ENCODE measurements at regions not wholly inside any gene's neighbourhood (a gene's known extent, or its start where the extent isn't known, plus 50 kb on each side); places are given as distances from the start of the nearest gene placed in this dataset.
A peak's percentile ranks its signal among the peaks of the same experiment; 100 is the strongest.

- Histone ChIP-seq H3K27ac (no peak overlapping the region), H3K4me3 (no peak overlapping the region)
These were observed 198.5 kb downstream of the ADGRG6 start for GRCh38 chr6:142500250-142500786.

DNA sequence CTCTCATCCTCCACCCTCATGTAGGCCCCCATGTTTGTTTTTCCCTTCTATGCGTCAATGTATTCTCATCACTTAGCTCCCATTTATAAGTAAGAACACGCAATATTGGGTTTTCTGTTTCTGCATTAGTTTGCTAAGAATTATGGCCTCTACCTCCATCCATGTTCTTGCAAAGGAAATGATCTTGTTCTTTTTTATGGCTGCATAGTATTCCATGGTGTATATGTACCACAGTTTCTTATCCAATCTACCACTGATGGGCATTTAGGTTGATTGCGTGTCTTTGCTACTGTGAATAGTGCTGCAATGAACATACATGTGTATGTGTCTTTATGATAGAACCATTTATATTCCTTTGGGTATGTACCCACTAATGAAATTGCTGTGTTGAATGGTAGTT is 200.0 kb downstream of the ADGRG6 start:
- Histone ChIP-seq H3K4me3 (no peak overlapping the region), H3K27ac (no peak overlapping the region)

GRCh38 chr6:142507065-142507464 is 205.3 kb downstream of the ADGRG6 start:
- no peak overlapping the region for H3K27ac ChIP-seq
- H3K4me3 ChIP-seq: no peak overlapping the region

DNA sequence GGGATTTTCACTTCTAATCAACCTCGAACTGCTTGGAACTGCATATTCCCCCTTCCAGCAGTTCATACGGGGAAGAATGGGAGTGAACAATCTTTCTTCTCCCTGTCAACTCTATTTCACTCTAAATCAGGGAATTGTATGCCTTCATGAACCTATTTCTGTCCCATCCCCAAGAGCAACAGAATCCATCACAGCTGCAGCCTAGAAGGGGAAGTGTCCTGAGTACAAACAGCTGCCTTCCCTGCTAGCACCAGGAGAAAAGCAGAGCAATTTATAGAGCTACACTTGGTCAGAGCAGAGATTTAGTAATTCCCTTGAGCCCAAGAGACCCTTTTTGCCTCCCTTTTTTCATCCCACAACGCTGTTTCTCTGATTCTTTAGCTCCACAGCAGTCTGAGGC is 208.4 kb downstream of the ADGRG6 start:
- no peak overlapping the region for H3K4me3 ChIP-seq
- no peak overlapping the region for H3K27ac ChIP-seq

- Histone ChIP-seq H3K27ac (no peak overlapping the region), H3K4me3 (no peak overlapping the region)
These were observed 216.3 kb downstream of the ADGRG6 start for GRCh38 chr6:142518126-142518525.

- H3K4me3 ChIP-seq: no peak overlapping the region
- H3K27ac ChIP-seq: no peak overlapping the region
These were observed 217.0 kb downstream of the ADGRG6 start for GRCh38 chr6:142518761-142519160.

DNA sequence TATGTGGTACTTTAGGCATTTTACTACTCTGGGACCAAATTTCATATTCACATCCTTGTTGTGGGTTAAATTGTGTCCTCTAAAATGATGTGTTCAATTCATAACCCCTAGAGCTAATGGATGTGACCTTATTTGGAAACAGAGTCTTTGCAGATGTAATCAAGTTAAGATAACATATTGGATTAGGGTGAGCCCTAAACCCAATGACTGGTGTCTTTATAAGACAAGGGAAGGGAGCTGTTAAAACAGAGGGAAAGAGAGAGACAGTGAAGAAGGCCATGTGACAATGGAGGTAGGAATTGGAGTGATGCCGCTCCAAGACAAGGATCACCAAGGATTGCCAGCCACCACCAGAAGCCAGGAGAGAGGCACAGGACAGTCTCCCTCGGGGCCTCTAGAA is 220.0 kb downstream of the ADGRG6 start:
- Histone ChIP-seq H3K4me3 (no peak overlapping the region), H3K27ac (no peak overlapping the region)

DNA sequence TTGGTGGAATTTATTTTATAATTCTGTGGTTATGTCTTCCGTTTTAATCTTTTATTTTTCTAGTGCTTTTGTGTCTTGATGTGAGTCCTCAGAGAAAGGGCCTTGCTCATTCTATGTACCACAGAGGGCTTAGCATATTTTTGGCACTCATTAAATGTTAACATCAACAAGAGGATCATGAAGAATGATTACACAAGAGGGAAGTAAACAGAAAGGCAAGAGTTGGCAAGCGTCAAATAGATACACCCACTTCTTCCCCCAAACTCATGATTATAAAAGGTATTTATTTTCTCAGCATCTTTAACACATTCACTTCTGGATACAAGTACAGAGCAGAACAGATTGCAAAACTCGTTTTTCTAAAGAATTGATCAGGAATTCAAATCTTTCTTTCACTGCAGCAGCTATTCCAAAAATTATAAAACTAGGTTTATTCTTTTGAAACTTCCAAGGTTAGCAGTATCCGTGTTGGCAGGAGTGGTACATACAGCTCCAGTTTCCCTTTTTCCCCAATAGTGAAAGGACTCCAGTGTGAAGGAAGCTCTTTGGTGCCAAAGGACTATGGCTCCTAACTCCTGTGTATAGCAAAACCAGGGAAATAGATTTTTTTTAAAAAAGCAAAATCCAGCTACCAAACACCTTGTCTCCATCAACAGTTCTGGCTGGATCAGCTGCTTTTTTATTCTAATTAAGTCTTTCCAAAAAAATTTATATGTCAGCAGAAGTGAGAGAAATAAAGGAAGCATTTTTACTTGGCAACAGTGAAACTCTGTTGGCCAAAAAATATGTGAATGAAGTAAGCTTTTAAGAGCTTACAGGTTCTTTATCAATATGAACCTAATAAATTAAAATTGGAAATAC is 221.9 kb downstream of the ADGRG6 start:
- H3K27ac ChIP-seq: no peak overlapping the region
- H3K4me3 ChIP-seq: no peak overlapping the region

- no peak overlapping the region for H3K4me3 ChIP-seq
- H3K27ac ChIP-seq: no peak overlapping the region
These were observed 228.8 kb downstream of the ADGRG6 start for GRCh38 chr6:142530566-142530965.

DNA sequence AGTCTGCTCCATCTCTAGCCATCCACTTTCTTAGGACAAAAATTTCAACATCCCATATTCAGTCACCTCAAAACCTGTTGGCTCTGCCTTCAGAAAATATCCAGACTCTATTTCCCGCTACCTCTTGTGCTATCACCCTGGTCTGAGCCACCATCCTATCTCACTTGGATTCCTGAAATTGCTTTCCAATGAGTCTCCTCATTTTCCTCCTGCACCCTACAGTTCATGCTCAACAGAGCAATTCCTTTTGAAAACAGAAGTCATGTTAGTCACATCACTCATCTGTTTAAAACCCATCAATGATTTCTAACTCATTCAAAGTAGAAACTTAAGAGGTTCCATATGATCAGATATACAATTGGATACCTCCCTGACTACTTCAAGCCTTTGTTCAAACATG is 229.9 kb downstream of the ADGRG6 start:
- Histone ChIP-seq H3K4me3 (no peak overlapping the region), H3K27ac (no peak overlapping the region)

DNA sequence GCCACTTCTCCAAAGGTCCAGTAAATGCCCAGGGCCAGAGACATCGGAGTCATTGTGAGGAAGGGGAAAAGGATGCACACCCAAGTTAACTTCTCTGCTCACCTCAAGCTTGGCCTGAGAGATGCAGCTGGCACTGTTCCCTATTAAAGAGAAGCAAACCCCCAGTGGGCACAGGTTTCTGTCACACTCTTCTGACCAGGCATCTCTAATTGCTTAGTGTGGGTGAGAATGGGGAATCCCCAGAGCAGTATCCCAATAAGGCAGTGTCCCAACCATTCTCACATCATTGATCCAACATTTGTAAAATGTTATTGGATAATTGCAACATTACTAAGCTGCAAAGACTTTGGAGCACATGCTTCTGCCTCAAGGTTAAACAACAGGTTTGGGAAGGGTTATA is 232.3 kb downstream of the ADGRG6 start:
- Histone ChIP-seq H3K4me3 (no peak overlapping the region), H3K27ac (no peak overlapping the region)

GRCh38 chr6:142534484-142534883 is 232.7 kb downstream of the ADGRG6 start:
- H3K4me3 ChIP-seq: no peak overlapping the region
- no peak overlapping the region for H3K27ac ChIP-seq

GRCh38 chr6:142537612-142538478 is 236.0 kb downstream of the ADGRG6 start:
- Histone ChIP-seq H3K27ac (no peak overlapping the region), H3K4me3 (no peak overlapping the region)

GRCh38 chr6:142542704-142543233 is 241.0 kb downstream of the ADGRG6 start:
- Histone ChIP-seq H3K27ac (peak overlapping the region in 3 of 21 experiments; percentile 43 to 62 (median 57)), H3K4me3 (no peak overlapping the region)

GRCh38 chr6:142543606-142544005 is 241.8 kb downstream of the ADGRG6 start:
- peak overlapping the region in 4 of 21 experiments; percentile 11 to 57 (median 32) for H3K27ac ChIP-seq
- no peak overlapping the region for H3K4me3 ChIP-seq

DNA sequence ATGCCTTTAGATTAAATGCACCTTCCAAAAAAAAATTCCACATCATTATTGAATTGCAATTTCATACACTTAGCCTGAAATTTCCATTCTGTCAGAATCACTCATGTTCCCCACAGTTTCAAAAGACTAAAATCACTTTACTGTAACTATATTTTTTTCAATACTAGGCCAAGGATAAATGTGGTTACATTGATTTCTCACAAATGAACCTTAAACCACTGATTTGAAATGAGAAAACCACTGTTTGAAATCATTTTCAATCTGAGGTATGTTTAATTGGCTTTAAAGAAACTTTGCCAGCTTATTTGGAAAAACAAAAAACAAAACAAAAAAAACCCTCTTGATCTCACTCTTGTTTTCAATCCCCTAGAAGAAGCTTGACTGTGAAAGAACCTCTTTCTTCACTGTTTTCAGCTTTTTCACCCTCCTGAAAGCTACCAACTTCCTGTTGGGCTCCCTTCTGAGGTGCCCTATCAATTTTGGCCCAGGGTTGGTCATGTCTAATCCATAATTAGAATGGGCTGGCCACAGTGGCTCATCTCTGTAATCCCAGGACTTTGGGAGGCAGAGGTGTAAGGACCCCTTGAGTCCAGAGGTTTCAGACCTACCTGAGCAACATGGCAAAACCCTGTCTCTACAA is 242.5 kb downstream of the ADGRG6 start:
- H3K27ac ChIP-seq: no peak overlapping the region
- H3K4me3 ChIP-seq: no peak overlapping the region

- Histone ChIP-seq H3K27ac (no peak overlapping the region), H3K4me3 (no peak overlapping the region)
These were observed 243.3 kb downstream of the ADGRG6 start for GRCh38 chr6:142545147-142545546.

DNA sequence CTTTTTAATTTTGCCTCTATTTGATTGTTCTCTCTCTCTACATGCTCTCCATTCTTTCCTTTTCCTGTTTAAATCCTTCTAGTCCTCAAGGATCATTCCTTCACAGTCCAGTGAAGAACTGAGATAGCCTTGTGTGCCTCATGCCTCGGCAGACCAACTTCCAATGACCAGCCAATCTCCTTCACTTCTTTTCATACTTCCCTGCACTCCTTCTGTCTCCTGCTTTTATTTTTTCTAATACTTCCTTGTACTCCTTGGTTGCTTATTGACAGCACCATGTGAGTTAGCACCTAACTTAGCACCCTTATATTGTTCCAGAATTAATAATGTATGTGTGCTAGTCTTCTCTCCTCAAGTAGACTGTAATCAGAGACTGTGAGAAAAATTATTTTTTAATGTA is 246.8 kb downstream of the ADGRG6 start:
- H3K27ac ChIP-seq: no peak overlapping the region
- H3K4me3 ChIP-seq: no peak overlapping the region

DNA sequence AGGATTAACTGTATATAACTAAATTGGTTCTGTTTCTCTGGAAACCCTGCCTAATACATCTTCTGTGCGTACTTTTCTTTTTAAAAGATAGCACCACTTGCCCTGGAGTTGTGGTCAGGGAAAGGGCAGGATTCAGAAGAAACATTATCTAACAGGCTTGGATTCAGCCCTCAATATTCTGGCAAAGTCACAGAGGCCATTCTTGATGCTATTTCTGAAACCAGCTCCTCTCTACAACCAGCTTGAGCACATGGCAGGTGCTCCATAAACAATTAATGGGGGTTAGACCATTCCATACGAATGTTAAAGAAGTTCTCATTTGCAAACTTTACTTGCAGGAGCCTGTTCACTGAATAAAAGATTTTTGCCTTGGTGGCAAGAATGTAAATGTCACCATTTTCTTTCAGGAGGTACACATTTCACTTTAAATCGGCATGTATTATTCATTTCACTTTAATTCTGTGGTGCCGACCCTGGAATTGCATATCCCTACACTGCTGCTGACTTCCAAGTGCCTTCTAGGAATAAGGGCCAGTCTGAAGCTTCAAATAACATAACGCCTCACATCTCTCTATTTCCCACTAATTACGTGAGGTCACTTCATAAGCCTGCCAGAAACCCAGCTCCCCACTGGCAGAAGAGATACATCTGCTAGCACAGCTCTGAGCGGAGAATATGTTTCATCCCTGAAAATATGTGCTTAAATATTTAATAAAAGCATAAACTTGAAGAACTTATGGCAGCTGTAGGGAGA is 248.7 kb downstream of the ADGRG6 start:
- Histone ChIP-seq H3K4me3 (no peak overlapping the region), H3K27ac (no peak overlapping the region)
